Bone marrow (tissue), 2 donors: ENCODE measurements at regions not wholly inside any gene's neighbourhood (a gene's known extent, or its start where the extent isn't known, plus 50 kb on each side); places are given as distances from the start of the nearest gene placed in this dataset.

Experiments used
- DNase-seq, 2 donors: peaks; one replicate each; lab custom pipeline; 2025; lab: John Stamatoyannopoulos, UW

- no peak for DNase-seq
These were observed 862.0 kb downstream of the PCDH18 start for GRCh38 chr4:136670265-136670664.

- no peak for DNase-seq
These were observed 867.3 kb downstream of the PCDH18 start for GRCh38 chr4:136664988-136665387.

- DNase-seq, result no peak
These were observed 869.8 kb downstream of the PCDH18 start for GRCh38 chr4:136662539-136662938.

- no peak for DNase-seq
These were observed 878.5 kb downstream of the PCDH18 start for GRCh38 chr4:136653640-136654406.

GRCh38 chr4:136651932-136652331 is 880.4 kb downstream of the PCDH18 start:
- DNase-seq, result no peak

GRCh38 chr4:136651278-136651667 is 881.0 kb downstream of the PCDH18 start:
- no peak for DNase-seq

- DNase-seq, result no peak
These were observed 881.6 kb downstream of the PCDH18 start for GRCh38 chr4:136650541-136651277.

- DNase-seq, result no peak
These were observed 888.0 kb downstream of the PCDH18 start for GRCh38 chr4:136644279-136644678.

- no peak for DNase-seq
These were observed 888.9 kb downstream of the PCDH18 start for GRCh38 chr4:136643416-136643815.

- no peak for DNase-seq
These were observed 895.1 kb downstream of the PCDH18 start for GRCh38 chr4:136637071-136637777.

GRCh38 chr4:136636155-136636554 is 896.1 kb downstream of the PCDH18 start:
- no peak for DNase-seq

GRCh38 chr4:136634121-136634520 is 898.2 kb downstream of the PCDH18 start:
- DNase-seq, result no peak

GRCh38 chr4:136599890-136600289 is 932.4 kb downstream of the PCDH18 start:
- no peak for DNase-seq

GRCh38 chr4:136590440-136590839 is 941.9 kb downstream of the PCDH18 start:
- no peak for DNase-seq

GRCh38 chr4:136583567-136583966 is 948.7 kb downstream of the PCDH18 start:
- DNase-seq, result no peak

- no peak for DNase-seq
These were observed 951.2 kb downstream of the PCDH18 start for GRCh38 chr4:136581119-136581518.

- no peak for DNase-seq
These were observed 957.1 kb downstream of the PCDH18 start for GRCh38 chr4:136575146-136575545.

- no peak for DNase-seq
These were observed 958.8 kb downstream of the PCDH18 start for GRCh38 chr4:136573460-136573859.

GRCh38 chr4:136571315-136571714 is 961.0 kb downstream of the PCDH18 start:
- DNase-seq, result no peak

GRCh38 chr4:136562834-136563233 is 969.5 kb downstream of the PCDH18 start:
- DNase-seq, result no peak

- no peak for DNase-seq
These were observed 973.3 kb downstream of the PCDH18 start for GRCh38 chr4:136558940-136559494.

GRCh38 chr4:136557396-136557795 is 974.9 kb downstream of the PCDH18 start:
- no peak for DNase-seq

- no peak for DNase-seq
These were observed 978.3 kb downstream of the PCDH18 start for GRCh38 chr4:136554033-136554432.
